ENCODE measurements at regions not wholly inside any gene's neighbourhood (a gene's known extent, or its start where the extent isn't known, plus 50 kb on each side); places are given as distances from the start of the nearest gene placed in this dataset.

DNA sequence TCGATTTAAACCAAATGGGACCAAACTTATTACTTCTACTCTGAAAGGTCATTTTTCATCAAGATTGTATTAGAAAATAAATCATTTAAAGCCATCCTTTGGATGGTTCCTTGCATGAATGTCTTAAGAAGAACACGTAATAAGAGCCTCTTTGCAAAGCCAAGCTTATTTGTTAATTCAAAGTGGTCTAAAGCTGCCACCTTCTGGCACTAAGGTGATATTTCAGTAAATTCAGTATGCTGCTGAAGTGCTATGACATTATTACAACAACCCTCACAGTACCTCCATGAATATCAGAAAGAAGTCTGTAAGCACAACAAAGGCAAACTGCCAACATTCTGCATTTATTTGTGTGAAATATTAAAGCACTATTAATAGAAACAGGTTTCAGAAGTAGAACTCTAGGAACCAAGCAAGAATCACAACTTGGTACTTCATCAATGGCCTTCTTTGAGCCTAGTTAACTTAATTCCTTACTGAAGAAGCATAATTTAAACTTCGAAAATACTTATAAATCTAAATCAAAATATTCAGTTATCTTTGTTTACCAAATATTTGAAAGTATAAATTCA is 53.1 kb upstream of the TYRP1 start:
- no peak for DNase-seq (ENCODE audit: low spot score)
- Mint-ChIP-seq H3K27ac (ENCODE audit: unreplicated experiment) (no peak overlapping the region), H3K9me3 (ENCODE audit: low read depth) (no peaks in the 10 kb centered on the region), H3K4me3 (ENCODE audit: unreplicated experiment) (no peak overlapping the region), H3K27me3 (ENCODE audit: low read depth) (peaks cover 37% of the 10 kb centered on the region), H3K4me1 (ENCODE audit: low read depth) (no peaks in the 10 kb centered on the region), H3K36me3 (ENCODE audit: low read depth) (no peaks in the 10 kb centered on the region)
- TF ChIP-seq CTCF (IDR thresholded peaks at IDR 0.05): peak; percentile 83

- peaks cover 28% of the 10 kb centered on the region for H3K27me3 Mint-ChIP-seq (ENCODE audit: low read depth)
- no peak overlapping the region for H3K27ac Mint-ChIP-seq (ENCODE audit: unreplicated experiment)
- no peaks in the 10 kb centered on the region for H3K9me3 Mint-ChIP-seq (ENCODE audit: low read depth)
- no peaks in the 10 kb centered on the region for H3K36me3 Mint-ChIP-seq (ENCODE audit: low read depth)
- peak; percentile 14 for TF ChIP-seq CTCF (IDR thresholded peaks at IDR 0.05)
- no peak for DNase-seq (ENCODE audit: low spot score)
- H3K4me3 Mint-ChIP-seq (ENCODE audit: unreplicated experiment): no peak overlapping the region
- H3K4me1 Mint-ChIP-seq (ENCODE audit: low read depth): no peaks in the 10 kb centered on the region
Observed at GRCh38 chr9:12640866-12641636, 52.1 kb upstream of the TYRP1 start.

All from chondrocyte (in vitro differentiated cells).